ENCODE measurements at regions not wholly inside any gene's neighbourhood (a gene's known extent, or its start where the extent isn't known, plus 50 kb on each side); places are given as distances from the start of the nearest gene placed in this dataset.

- TF ChIP-seq TCF4 (CRISPR knock-in tag; IDR thresholded peaks at IDR 0.05; ENCODE audit: borderline replicate concordance) (no peak), OSR1 (CRISPR knock-in tag; IDR thresholded peaks at IDR 0.05) (no peak), PATZ1 (CRISPR knock-in tag; IDR thresholded peaks at IDR 0.05; ENCODE audit: borderline replicate concordance) (no peak), CREB5 (CRISPR knock-in tag; IDR thresholded peaks at IDR 0.05; ENCODE audit: low read depth) (no peak), ZFP3 (CRISPR knock-in tag; IDR thresholded peaks at IDR 0.05) (no peak), RARB (CRISPR knock-in tag; IDR thresholded peaks at IDR 0.05) (no peak), GLIS3 (CRISPR knock-in tag; IDR thresholded peaks at IDR 0.05) (no peak)
- ATAC-seq = no peak
Measured at GRCh38 chr16:6059671-6060070, 962.1 kb upstream of the EEF2KMT start.

GRCh38 chr16:6057821-6058220, 960.2 kb upstream of the EEF2KMT start:
- no peak for ATAC-seq
- TF ChIP-seq TSHZ2 (CRISPR knock-in tag; IDR thresholded peaks at IDR 0.05) = no peak
- TF ChIP-seq BACH2 (CRISPR knock-in tag; IDR thresholded peaks at IDR 0.05; ENCODE audit: borderline replicate concordance) = no peak
- TF ChIP-seq RARB (CRISPR knock-in tag; IDR thresholded peaks at IDR 0.05) = no peak
- no peak for TF ChIP-seq OSR1 (CRISPR knock-in tag; IDR thresholded peaks at IDR 0.05)
- no peak for TF ChIP-seq TOX (CRISPR knock-in tag; IDR thresholded peaks at IDR 0.05; ENCODE audit: borderline replicate concordance)
- no peak for TF ChIP-seq ZFP30 (CRISPR knock-in tag; IDR thresholded peaks at IDR 0.05)
- no peak for TF ChIP-seq ZNF70 (CRISPR knock-in tag; IDR thresholded peaks at IDR 0.05)
- no peak for TF ChIP-seq PPARA (CRISPR knock-in tag; IDR thresholded peaks at IDR 0.05; ENCODE audit: borderline replicate concordance)
- no peak for TF ChIP-seq ZNF8 (CRISPR knock-in tag; IDR thresholded peaks at IDR 0.05)
- no peak for TF ChIP-seq CREB5 (CRISPR knock-in tag; IDR thresholded peaks at IDR 0.05; ENCODE audit: low read depth)
- no peak for TF ChIP-seq GLIS3 (CRISPR knock-in tag; IDR thresholded peaks at IDR 0.05)
- no peak for TF ChIP-seq TCF4 (CRISPR knock-in tag; IDR thresholded peaks at IDR 0.05; ENCODE audit: borderline replicate concordance)
- no peak for TF ChIP-seq ESRRG (CRISPR knock-in tag; IDR thresholded peaks at IDR 0.05)
- no peak for TF ChIP-seq CSRNP3 (CRISPR knock-in tag; IDR thresholded peaks at IDR 0.05)

GRCh38 chr16:6048017-6048416, 950.4 kb upstream of the EEF2KMT start:
- ATAC-seq = no peak
- no peak for TF ChIP-seq ZC3H10 (CRISPR knock-in tag; IDR thresholded peaks at IDR 0.05)

GRCh38 chr16:6047325-6047724, 949.7 kb upstream of the EEF2KMT start:
- no peak for ATAC-seq
- TF ChIP-seq ZNF70 (CRISPR knock-in tag; IDR thresholded peaks at IDR 0.05) = no peak
- TF ChIP-seq ESRRG (CRISPR knock-in tag; IDR thresholded peaks at IDR 0.05) = no peak
- no peak for TF ChIP-seq ZNF8 (CRISPR knock-in tag; IDR thresholded peaks at IDR 0.05)
- TF ChIP-seq TOX (CRISPR knock-in tag; IDR thresholded peaks at IDR 0.05; ENCODE audit: borderline replicate concordance) = no peak
- no peak for TF ChIP-seq TSHZ2 (CRISPR knock-in tag; IDR thresholded peaks at IDR 0.05)
- TF ChIP-seq CREB5 (CRISPR knock-in tag; IDR thresholded peaks at IDR 0.05; ENCODE audit: low read depth) = no peak
- TF ChIP-seq CSRNP3 (CRISPR knock-in tag; IDR thresholded peaks at IDR 0.05) = no peak
- no peak for TF ChIP-seq PPARA (CRISPR knock-in tag; IDR thresholded peaks at IDR 0.05; ENCODE audit: borderline replicate concordance)
- no peak for TF ChIP-seq ZFP3 (CRISPR knock-in tag; IDR thresholded peaks at IDR 0.05)
- TF ChIP-seq TCF4 (CRISPR knock-in tag; IDR thresholded peaks at IDR 0.05; ENCODE audit: borderline replicate concordance) = no peak

All from SK-N-SH treated with all-trans-retinoic acid at 6 μM for 48 hours (cell line).